Stimulated activated naive CD8-positive, alpha-beta T cell treated with anti-CD3 and anti-CD28 coated beads, Interleukin-15, Interleukin-2, amounts not matched to agents 100 U/mL and 50 U/mL, for 24 hours (primary cell): ENCODE measurements at regions not wholly inside any gene's neighbourhood (a gene's known extent, or its start where the extent isn't known, plus 50 kb on each side); places are given as distances from the start of the nearest gene placed in this dataset.
"Not testable (repeated sequence)": the region's sequence is repeated elsewhere in the genome, so short reads cannot be mapped to it uniquely, and the experiment has no call there.

Experiments
- ATAC-seq: fragments of 150-1000 bp; cut with Tn5 transposase; one replicate; pipeline ENCODE4 v1.10.0; 2021
- DNase-seq: peaks from one replicate; pipeline ENCODE4 v3.0.0; 2021

DNA sequence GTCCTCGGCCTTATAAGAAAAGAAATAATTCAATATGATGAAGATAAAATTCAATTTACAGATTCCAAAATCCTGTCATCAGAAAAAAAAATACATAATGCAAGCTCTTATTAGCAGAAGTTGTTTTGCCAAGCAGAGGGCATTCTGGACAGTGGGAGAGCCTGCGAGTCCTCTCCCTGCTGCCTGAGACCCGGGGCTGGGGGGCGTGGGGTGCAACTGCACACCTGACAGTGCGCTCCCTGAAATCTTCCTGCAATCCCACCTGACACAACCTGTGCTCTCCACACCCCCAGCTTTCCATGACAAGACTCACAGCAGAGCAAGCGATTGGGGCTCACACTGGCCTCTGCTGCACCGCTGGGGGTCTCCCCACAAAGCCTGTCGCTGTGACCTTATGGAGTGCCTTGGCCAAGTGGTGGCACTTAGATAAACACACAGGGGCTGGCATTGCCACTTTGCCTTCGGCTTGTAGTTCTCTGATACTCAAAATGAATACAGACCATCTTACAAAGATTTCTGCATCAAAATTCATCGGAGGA is 130.3 kb upstream of the PDE10A start:
- ATAC-seq (no peak), DNase-seq (no peak)

DNA sequence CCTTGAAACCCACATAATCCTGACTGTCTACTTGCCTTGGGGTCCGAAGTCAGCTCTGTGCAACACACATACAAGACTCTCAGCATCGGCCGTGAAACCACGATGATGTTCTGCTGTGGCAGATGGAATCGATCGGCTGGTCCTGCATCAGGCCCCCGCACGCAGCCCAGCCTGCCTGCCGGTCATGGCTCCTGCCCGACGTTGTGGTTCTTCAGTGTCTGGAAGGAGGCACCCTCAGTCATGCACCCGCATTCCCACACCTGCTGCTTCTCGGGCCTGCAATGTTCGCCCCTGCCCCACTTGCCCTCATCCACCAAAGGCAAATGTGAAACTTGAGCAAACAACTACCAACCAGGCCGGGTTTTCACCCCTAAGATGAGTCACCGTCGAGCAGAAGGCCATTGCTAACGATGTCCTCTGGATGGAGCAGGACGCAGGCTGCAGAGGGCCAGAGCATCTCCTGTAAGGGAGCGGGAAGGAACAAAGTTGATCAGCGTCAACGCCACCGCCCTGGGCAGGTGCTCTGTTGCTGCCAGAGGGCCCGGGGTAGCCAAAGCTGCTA is 128.9 kb upstream of the PDE10A start:
- ATAC-seq (no peak), DNase-seq (no peak)

GRCh38 chr6:165791306-165791705 is 128.3 kb upstream of the PDE10A start:
- DNase-seq (no peak), ATAC-seq (no peak)

- DNase-seq (no peak), ATAC-seq (no peak)
Measured at GRCh38 chr6:165782812-165783211, 119.8 kb upstream of the PDE10A start.

DNA sequence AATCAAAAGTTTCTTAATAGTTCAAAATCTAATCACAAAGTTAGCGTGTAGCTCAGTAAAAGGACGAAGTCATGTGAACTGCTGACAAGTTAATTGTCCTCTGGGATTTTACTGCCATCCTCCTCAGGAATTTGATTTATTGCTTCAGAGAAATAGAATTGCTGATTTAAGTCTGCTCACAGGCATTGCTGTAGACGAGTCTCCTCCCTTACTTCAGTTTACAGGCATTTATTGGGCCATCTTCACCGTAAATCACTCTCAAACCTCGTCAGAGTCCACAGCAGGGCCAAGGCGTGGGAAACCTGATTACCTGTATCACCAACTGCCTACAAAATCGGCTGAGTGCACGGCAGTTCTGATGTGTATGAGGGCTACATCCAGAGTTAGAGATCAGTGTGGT is 119.1 kb upstream of the PDE10A start:
- no peak for ATAC-seq
- DNase-seq = no peak

DNA sequence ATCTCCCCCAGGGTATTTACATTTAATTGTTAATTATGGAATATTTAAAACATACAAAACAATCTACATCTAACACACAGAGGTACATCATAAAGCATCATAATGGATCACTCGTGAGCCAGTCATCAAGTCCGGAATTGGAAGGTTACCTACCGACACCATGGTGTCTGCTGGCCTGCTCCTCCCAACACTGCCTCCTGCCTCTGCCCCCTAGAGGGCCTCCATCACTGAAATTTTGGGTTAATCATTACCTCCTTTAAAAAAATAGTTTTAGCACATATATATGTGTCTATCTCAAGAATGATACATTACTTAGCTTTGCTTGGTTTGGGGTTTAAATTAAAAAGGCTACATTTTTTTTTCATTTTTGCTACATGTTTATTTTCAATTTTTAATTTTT is 114.6 kb upstream of the PDE10A start:
- DNase-seq (no peak), ATAC-seq (no peak)

DNA sequence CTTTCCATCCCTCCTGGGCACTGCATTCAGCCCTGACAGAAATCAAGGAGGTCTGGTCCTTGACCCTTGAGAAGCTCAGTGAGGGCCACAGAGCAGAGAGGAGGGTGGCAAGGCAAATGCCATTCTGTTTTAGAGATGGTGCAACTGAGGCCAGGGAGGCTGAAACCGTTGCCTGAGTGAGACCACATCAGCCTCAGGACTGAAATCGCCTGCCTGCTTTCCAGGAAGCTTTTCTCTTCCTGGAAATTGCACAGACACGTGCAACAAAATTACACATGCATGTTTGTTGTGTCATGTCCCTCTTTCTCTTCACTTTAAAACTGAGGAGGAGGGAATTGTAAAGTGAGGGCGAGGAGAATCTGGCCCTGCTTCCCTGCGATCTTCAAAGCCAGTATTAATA is 113.7 kb upstream of the PDE10A start:
- DNase-seq (no peak), ATAC-seq (no peak)

- no peak for DNase-seq
Measured at GRCh38 chr6:165775721-165776120, 112.7 kb upstream of the PDE10A start.

DNA sequence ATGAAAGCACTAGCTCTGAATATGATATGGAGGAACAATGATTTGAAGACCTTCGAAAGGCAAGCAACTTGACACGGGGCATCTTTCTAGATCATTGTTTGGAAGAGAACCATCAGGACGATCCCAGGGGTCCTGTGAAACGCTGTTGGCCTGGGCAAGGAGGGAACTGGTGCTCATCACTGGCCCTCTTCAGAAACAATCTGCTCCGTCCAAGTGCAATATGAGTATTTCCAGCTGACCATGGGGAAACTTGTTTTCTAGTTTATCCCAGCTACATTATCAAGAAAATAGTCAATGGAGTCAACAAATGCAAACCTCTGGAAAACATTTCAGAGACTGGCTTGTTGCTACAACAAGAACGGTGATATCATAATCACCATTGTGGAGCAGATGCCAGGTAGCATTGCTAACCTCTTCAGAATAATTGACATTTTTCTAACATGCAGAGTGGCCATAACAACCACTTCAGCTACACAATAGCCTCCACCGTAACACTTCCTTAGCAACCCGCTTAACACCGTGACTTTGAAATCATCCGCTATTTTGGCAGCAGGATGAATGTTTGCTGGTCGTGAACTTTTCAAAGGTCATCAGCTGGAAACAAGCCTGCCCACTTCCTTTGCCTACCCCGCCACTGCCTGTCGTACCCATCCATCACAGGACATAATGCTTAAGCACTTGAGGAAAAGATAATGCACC is 112.0 kb upstream of the PDE10A start:
- ATAC-seq = peak; percentile 79
- DNase-seq = peak; percentile 7

More at GRCh38 chr6:165775721-165776120, 112.7 kb upstream of the PDE10A start:
- ATAC-seq = no peak

- DNase-seq (no peak), ATAC-seq (no peak)
Measured at GRCh38 chr6:165770397-165771082, 107.5 kb upstream of the PDE10A start.

- no peak for DNase-seq
Measured at GRCh38 chr6:165769884-165770283, 106.8 kb upstream of the PDE10A start.

GRCh38 chr6:165769401-165769800 is 106.4 kb upstream of the PDE10A start:
- DNase-seq = no peak
- no peak for ATAC-seq

More at GRCh38 chr6:165769884-165770283, 106.8 kb upstream of the PDE10A start:
- no peak for ATAC-seq

DNA sequence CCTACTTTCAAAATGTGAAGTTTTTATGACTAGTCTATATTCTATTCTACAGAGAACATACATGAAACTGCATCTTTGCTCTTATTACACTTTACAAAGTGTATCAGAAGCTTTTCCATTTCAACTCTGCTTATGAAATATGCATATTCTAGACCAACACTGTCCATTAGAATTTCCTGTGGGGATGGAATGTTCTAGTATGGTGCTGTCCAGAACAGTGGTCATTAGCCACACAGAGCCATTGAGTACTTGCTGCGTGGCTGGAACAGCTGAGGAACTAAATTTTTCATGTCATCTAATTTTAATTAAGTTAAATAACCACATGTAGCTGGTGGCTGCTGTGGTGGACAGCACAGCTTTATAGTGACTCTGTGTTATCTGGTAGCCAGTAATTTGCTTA is 105.9 kb upstream of the PDE10A start:
- ATAC-seq (no peak), DNase-seq (no peak)

- no peak for DNase-seq
- no peak for ATAC-seq
Measured at GRCh38 chr6:165767228-165767627, 104.2 kb upstream of the PDE10A start.

GRCh38 chr6:165766457-165766856 is 103.4 kb upstream of the PDE10A start:
- DNase-seq (no peak), ATAC-seq (no peak)

DNA sequence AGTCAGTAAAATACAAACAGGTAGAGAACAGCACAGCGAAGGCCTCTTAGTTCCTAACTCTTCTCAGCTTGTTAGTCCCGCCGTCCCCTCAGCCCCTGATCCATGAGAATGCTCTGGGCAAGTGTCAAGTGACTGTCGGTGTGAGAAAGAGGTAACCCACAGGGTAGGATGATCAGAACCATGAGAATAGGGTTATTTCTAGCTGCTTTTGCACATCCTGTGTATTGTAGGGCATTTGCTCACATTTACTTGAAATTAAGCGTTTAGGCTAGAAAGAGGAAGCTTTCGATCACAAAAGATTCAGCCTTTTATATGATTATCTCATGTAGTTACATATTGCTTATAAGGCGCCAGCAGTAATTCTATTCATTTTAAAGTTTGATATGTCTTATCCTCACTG is 103.0 kb upstream of the PDE10A start:
- no peak for ATAC-seq
- no peak for DNase-seq

DNA sequence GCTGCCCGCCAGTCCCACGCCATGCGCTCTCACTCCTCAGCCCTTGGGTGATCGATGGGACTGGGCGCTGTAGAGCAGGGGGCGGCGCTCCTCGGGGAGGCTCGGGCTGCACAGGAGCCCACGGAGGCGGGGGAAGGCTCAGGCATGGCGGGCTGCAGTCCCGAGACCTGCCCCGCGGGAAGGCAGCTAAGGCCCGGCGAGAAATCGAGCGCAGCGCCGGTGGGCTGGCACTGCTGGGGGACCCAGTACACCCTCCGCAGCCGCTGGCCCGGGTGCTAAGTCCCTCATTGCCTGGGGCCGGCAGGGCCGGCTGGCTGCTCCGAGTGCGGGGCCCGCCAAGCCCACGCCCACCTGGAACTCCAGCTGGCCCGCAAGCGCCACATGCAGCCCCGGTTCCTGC is 102.2 kb upstream of the PDE10A start:
- not testable (repeated sequence) for ATAC-seq

GRCh38 chr6:165762876-165763275 is 99.8 kb upstream of the PDE10A start:
- DNase-seq (no peak), ATAC-seq (no peak)

More for the DNA sequence above, 102.2 kb upstream of the PDE10A start:
- DNase-seq = not testable (repeated sequence)

DNA sequence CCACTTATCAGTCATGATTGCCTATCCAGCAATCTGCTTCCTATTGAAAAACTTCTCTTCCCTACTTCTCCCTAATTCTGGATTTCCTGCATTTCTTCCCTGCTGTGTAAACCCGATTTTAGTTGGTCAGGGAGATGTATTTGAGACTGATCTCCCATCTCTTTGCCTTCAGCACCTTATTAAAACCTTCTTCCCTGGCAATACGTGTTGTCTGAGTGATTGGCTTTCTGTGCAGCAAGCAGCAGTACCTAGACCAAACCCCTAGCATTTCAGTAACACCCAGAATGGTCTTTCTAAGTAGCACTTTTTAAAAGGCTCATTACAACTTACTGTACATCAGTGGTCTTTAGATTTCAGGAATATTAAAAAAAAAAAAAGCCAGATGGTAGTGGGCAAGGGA is 99.1 kb upstream of the PDE10A start:
- DNase-seq (no peak), ATAC-seq (no peak)

- ATAC-seq = no peak
- DNase-seq = no peak
Measured at GRCh38 chr6:165760803-165761185, 97.8 kb upstream of the PDE10A start.

- no peak for DNase-seq
- ATAC-seq = no peak
Measured at GRCh38 chr6:165760126-165760802, 97.2 kb upstream of the PDE10A start.

GRCh38 chr6:165758441-165758840 is 95.4 kb upstream of the PDE10A start:
- DNase-seq = no peak
- ATAC-seq = no peak

DNA sequence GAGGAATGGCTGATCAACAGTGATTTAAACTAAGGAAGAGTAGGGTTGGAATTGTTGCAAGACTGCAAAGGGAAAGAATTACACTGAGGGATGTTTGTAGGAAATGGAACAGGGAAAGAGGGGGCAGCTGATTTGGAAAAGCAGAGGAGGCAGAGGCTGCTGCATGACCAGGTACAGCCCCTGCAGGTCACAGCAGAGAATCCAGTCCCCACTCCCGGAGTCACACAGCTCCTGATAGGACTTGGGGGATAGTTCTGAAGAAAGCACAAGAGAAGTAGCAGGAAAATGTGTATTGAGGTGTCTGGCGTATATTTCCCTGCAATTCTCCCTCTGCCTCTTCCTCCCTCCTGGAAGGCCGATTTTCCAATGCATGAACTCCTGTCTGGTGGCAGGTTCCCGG is 92.5 kb upstream of the PDE10A start:
- DNase-seq = no peak
- ATAC-seq = no peak
